ENCODE measurements at regions not wholly inside any gene's neighbourhood (a gene's known extent, or its start where the extent isn't known, plus 50 kb on each side); places are given as distances from the start of the nearest gene placed in this dataset.

- DNase-seq (ENCODE audit: low read depth in 2 of 2, low spot score in 1 of 2) = no peak
Observed at GRCh38 chr7:155138204-155138603, 68.1 kb downstream of the HTR5A start.

DNA sequence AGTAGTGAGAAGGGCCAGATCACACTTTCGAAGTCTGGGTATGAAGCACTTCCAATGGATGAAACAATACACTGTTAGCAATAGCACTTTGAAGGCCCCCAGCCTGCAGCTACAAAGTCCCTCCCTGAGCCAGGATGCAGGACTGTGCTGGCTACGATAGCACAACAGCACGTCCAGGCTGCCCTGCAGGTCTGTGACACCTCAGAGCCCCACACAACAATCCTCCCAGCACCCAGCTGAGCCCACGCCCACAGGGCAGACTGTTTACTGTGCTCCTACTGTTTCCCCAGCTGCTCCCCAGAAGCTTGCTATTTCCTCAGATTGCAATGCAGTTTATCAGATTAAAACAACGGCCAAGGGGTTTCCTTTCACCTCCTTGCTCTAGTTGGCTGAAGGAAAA, 71.4 kb downstream of the HTR5A start:
- DNase-seq (ENCODE audit: low read depth in 2 of 2, low spot score in 1 of 2) = no peak

GRCh38 chr7:155143381-155143780, 73.3 kb downstream of the HTR5A start:
- no peak for DNase-seq (ENCODE audit: low read depth in 2 of 2, low spot score in 1 of 2)

- no peak for DNase-seq (ENCODE audit: low read depth in 2 of 2, low spot score in 1 of 2)
Observed at GRCh38 chr7:155144371-155144770, 74.2 kb downstream of the HTR5A start.

GRCh38 chr7:155145477-155146255, 75.5 kb downstream of the HTR5A start:
- DNase-seq (ENCODE audit: low read depth in 2 of 2, low spot score in 1 of 2) = no peak

DNA sequence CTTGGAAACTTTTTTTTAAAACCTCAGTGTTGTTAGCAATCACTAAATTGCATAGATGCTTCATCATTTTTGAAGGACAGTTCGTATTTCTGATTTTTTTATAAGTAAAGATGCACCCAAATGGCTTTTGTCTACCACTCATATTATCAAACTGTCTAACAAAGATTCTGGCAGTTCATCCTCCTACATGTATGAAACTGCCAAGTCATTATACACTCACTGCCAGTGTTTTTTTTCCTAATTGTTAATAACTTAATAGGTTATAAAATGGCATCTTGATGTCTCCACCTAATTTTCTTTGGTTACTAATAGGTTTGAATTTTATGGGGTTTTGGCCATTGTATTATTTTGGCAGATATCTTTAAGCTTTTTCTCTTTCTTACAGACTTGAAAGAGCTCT, 77.0 kb downstream of the HTR5A start:
- no peak for DNase-seq (ENCODE audit: low read depth in 2 of 2, low spot score in 1 of 2)

GRCh38 chr7:155147624-155148023, 77.5 kb downstream of the HTR5A start:
- no peak for DNase-seq (ENCODE audit: low read depth in 2 of 2, low spot score in 1 of 2)

- DNase-seq (ENCODE audit: low read depth in 2 of 2, low spot score in 1 of 2) = no peak
Observed at GRCh38 chr7:155153676-155154075, 83.6 kb downstream of the HTR5A start.

- DNase-seq (ENCODE audit: low read depth in 2 of 2, low spot score in 1 of 2) = no peak
Observed at GRCh38 chr7:155154586-155154985, 84.5 kb downstream of the HTR5A start.

GRCh38 chr7:155161690-155162089, 91.6 kb downstream of the HTR5A start:
- DNase-seq (ENCODE audit: low read depth in 2 of 2, low spot score in 1 of 2) = no peak

- DNase-seq (ENCODE audit: low read depth in 2 of 2, low spot score in 1 of 2) = no peak
Observed at GRCh38 chr7:155162422-155162821, 92.3 kb downstream of the HTR5A start.

- DNase-seq (ENCODE audit: low read depth in 2 of 2, low spot score in 1 of 2) = no peak
Observed at GRCh38 chr7:155163696-155164095, 93.6 kb downstream of the HTR5A start.

- DNase-seq (ENCODE audit: low read depth in 2 of 2, low spot score in 1 of 2) = no peak
Observed at GRCh38 chr7:155164316-155164715, 94.2 kb downstream of the HTR5A start.

DNA sequence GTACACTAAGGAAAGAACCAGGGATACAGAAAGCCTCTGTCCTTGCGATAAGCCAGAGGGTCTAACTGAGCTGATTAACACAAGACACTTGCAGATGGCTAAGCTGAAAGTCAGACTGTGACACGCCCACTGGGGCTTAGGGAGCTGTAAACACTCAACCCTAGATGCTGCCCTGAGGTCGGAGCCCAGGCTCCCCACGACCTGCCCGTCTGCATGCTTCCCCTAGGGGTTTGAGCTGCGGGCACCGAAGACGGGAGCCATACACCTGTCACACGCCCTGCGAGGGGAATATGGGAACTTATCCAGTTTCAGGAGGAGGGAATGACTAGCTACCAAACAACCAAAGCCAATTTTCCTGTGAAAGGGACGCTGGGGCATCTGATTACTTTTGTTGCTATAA, 96.0 kb downstream of the HTR5A start:
- no peak for DNase-seq (ENCODE audit: low read depth in 2 of 2, low spot score in 1 of 2)

DNA sequence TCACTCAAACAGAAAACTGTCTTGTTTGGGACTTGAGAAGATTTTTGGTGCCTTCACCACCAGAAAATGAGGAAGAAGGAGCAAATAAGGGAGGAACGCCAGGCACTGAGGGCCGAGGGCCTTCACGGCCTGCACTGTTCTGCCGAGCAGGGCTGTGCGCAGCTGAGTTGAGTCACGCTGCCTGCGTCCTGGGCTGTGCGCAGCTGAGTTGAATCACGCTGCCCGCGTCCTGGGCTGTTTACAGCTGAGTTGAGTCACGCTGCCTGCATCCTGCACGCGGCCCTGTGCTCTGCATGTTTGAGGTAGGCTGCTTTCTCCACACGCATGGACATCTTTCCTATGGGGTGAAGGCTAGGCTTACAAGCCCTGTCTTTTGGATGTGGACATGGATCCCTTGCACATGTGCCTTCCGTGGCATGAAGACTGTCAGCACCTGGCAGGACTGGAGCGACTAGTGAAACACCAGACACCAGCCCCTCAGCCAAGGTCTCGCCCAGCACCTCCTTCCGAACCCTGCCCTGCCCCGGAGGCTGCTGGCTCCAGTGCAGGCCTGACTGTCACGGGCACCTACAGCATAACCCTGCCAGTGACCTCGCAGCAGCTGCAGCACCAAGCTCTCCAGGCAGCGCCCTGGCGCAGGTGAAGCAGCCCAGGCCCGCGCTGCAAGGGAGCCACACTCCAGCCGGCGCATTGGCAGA, 96.7 kb downstream of the HTR5A start:
- no peak for DNase-seq (ENCODE audit: low read depth in 2 of 2, low spot score in 1 of 2)

GRCh38 chr7:155167706-155168365, 97.7 kb downstream of the HTR5A start:
- DNase-seq (ENCODE audit: low read depth in 2 of 2, low spot score in 1 of 2) = no peak

- DNase-seq (ENCODE audit: low read depth in 2 of 2, low spot score in 1 of 2) = no peak
Observed at GRCh38 chr7:155168597-155169480, 98.7 kb downstream of the HTR5A start.

- DNase-seq (ENCODE audit: low read depth in 2 of 2, low spot score in 1 of 2) = no peak
Observed at GRCh38 chr7:155169498-155170065, 99.5 kb downstream of the HTR5A start.

- DNase-seq (ENCODE audit: low read depth in 2 of 2, low spot score in 1 of 2) = no peak
Observed at GRCh38 chr7:155170331-155170730, 100.2 kb downstream of the HTR5A start.

DNA sequence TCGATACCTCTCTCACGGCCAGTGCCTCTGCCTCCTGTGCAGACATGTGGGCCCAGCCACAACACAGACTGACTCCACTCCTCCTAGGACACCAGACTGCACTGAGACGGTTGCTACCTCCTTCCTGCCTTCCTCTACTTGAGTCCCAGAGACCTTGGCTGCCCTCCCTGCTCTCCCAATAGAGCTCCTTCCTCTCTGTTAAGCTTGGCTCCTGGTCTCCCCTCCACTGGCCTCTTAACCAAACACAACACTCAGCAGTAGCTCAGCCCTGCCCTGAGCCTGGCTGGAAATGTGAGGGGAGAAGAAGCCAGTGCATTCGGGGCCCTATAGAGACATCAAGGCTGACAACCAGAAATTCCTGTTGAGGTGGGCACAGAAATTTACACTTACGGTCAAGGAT, 102.0 kb downstream of the HTR5A start:
- no peak for DNase-seq (ENCODE audit: low read depth in 2 of 2, low spot score in 1 of 2)

DNA sequence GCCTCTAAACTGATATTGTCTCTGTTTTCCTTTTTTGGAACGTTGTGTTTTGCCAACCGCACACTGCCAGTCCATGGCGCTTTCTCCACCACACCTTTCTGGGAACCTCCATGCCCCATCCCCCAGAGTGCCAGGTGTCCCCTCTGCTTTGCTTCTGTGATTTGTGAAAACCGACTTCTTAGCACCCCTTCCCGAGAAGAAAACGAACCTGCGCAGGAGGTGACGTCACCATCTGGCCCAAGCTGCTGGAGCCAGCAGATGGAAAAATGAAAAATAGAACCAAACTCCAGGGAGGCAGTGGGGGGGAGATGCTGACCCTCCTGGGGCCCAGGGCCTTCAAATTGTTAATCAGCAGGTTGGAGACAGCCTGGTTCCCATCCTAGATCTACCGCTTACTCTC, 103.8 kb downstream of the HTR5A start:
- DNase-seq (ENCODE audit: low read depth in 2 of 2, low spot score in 1 of 2) = no peak
